Tibial nerve (tissue), 4 donors: ENCODE measurements at regions not wholly inside any gene's neighbourhood (a gene's known extent, or its start where the extent isn't known, plus 50 kb on each side); places are given as distances from the start of the nearest gene placed in this dataset.
"Not testable (repeated sequence)": the region's sequence is repeated elsewhere in the genome, so short reads cannot be mapped to it uniquely, and the experiment has no call there.

Experiments used
- CTCF ChIP-seq, 5 experiments: fragments of 200-600 bp in 3 of 5; fragments of 450-650 bp in 2 of 5; sonication (generic) in 3 of 5; IDR thresholded peaks; one replicate each; pipeline ENCODE4 v1.5.1; 2016 to 2019; ENCODE audit warnings: antibody characterized with exemption in 5 of 5, mild to moderate bottlenecking in 3 of 5, moderate library complexity in 2 of 5
- EP300 ChIP-seq, 2 donors: sonication (generic); formaldehyde crosslinking; IDR thresholded peaks; one replicate each; pipeline ENCODE4 v1.6.1; 2017; ENCODE audit warnings: antibody characterized with exemption in 2 of 2, mild to moderate bottlenecking in 1 of 2
- POLR2A ChIP-seq, 2 donors: fragments of 450-650 bp; IDR thresholded peaks; one replicate each; pipeline ENCODE4 v1.6.1; 2017; ENCODE audit warnings: antibody characterized with exemption in 2 of 2, mild to moderate bottlenecking in 2 of 2, moderate library complexity in 2 of 2

GRCh38 chr7:63765541-63765940, 233.1 kb upstream of the ZNF722 start:
- TF ChIP-seq CTCF, EP300, POLR2A (IDR thresholded peaks at IDR 0.05): not testable (repeated sequence)
